ENCODE measurements at regions not wholly inside any gene's neighbourhood (a gene's known extent, or its start where the extent isn't known, plus 50 kb on each side); places are given as distances from the start of the nearest gene placed in this dataset.

DNA sequence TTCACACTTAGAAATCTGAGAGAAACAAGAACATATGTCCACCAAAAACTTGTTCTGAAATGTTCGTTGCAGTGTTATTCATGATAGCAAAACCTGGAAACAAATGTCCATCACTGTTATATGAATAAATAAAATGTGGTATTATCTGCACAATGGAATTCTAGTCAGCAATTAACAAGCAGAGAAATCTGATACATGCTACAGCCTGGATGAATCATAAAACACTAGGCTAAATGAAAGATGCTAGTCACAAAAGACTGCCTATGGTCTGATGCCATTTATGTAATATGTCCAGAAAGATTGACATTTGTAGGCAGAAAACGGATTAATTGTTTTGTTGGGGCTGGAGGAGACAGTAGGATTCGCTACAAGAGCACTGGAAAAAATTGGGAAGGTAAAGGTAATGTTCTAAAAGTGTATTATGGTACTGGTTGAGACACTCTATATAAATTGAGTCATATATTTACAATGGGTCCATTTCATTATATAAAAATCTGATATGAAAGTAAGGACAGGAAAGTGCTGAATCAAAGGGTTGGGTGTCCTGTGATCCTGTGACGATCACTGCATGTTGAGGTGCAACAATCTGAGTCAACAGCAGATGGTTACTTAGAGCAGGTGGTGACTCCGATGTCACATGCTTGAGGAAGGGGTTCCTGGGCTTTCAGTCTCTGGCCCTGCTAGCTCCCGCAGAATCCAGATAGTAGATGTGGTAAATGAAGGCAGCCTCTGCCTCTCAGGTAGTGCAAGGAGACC, 102.1 kb upstream of the NBPF4 start:
- TF ChIP-seq, protein P1, sequence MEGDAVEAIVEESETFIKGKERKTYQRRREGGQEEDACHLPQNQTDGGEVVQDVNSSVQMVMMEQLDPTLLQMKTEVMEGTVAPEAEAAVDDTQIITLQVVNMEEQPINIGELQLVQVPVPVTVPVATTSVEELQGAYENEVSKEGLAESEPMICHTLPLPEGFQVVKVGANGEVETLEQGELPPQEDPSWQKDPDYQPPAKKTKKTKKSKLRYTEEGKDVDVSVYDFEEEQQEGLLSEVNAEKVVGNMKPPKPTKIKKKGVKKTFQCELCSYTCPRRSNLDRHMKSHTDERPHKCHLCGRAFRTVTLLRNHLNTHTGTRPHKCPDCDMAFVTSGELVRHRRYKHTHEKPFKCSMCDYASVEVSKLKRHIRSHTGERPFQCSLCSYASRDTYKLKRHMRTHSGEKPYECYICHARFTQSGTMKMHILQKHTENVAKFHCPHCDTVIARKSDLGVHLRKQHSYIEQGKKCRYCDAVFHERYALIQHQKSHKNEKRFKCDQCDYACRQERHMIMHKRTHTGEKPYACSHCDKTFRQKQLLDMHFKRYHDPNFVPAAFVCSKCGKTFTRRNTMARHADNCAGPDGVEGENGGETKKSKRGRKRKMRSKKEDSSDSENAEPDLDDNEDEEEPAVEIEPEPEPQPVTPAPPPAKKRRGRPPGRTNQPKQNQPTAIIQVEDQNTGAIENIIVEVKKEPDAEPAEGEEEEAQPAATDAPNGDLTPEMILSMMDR (IDR thresholded peaks at IDR 0.05) = no peak
- TF ChIP-seq EZH2 (IDR thresholded peaks at IDR 0.05; ENCODE audit: borderline replicate concordance, insufficient read depth, low read depth, low read length, poor library complexity, severe bottlenecking) = no peak
